Activated CD4-positive, alpha-beta memory T cell treated with anti-CD3 and anti-CD28 coated beads for 36 hours (primary cell): ENCODE measurements at regions not wholly inside any gene's neighbourhood (a gene's known extent, or its start where the extent isn't known, plus 50 kb on each side); places are given as distances from the start of the nearest gene placed in this dataset.

Source experiments
- CTCF ChIA-PET: fragments of 350-600 bp; sonication (Branson Sonifier 250); formaldehyde crosslinking; loops from one replicate; lab custom pipeline; 2021; ENCODE audit warnings: antibody characterized with exemption, inconsistent platforms; lab: Charles Lee
- POLR2A ChIA-PET: fragments of 350-600 bp; sonication (Branson Sonifier 250); formaldehyde crosslinking; loops from one replicate; lab custom pipeline; 2021; ENCODE audit warnings: antibody characterized with exemption; lab: Charles Lee
- DNase-seq: peaks from one replicate; pipeline ENCODE4 v3.0.0-alpha.2; 2020
- H3K27ac Mint-ChIP-seq: one replicate; pipeline ENCODE4 v1.8.0; 2021; ENCODE audit warnings: mixed read lengths
- H3K27me3 Mint-ChIP-seq: one replicate; pipeline ENCODE4 v1.8.0; 2021; ENCODE audit warnings: mixed read lengths
- H3K36me3 Mint-ChIP-seq: one replicate; pipeline ENCODE4 v1.8.0; 2021; ENCODE audit warnings: mixed read lengths
- H3K4me1 Mint-ChIP-seq: one replicate; pipeline ENCODE4 v1.8.0; 2021; ENCODE audit warnings: low read depth, mixed read lengths
- H3K4me3 Mint-ChIP-seq: one replicate; pipeline ENCODE4 v1.8.0; 2021; ENCODE audit warnings: mild to moderate bottlenecking, mixed read lengths
- H3K9me3 Mint-ChIP-seq: one replicate; pipeline ENCODE4 v1.8.0; 2021; ENCODE audit warnings: mixed read lengths
- intact Hi-C: fragments of 100-400 bp; cut with micrococcal nuclease; formaldehyde crosslinking; loops from one replicate; pipeline ENCODE4 v1.15.1; 2023

DNA sequence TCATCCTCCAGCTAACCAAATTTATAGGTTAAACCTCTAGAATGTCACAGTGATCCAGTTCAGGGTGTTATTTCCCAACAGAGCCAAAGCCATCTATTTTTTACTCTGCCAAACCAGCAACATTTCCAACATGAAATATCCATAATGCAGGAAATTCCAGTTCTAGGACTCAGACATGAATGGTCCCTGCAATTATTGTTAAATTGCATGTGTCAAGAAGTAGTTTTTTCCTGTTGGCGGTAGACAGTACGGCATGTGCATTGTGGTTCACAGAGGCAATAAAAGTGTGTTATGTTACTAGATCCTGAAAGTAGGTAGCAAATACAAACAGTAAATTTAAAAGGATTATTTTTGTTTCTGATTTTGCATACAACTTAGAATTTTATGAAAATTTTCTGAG, 215.7 kb upstream of the THBS1 start:
- Mint-ChIP-seq H3K4me1 (no peaks in the 10 kb centered on the region), H3K27ac (no peak overlapping the region), H3K36me3 (no peaks in the 10 kb centered on the region), H3K9me3 (no peaks in the 10 kb centered on the region), H3K27me3 (peaks cover 8% of the 10 kb centered on the region), H3K4me3 (no peak overlapping the region)
- POLR2A ChIA-PET, result no interaction called here
- intact Hi-C loops, result no loop called here
- DNase-seq, result no peak
- CTCF ChIA-PET, result no interaction called here

DNA sequence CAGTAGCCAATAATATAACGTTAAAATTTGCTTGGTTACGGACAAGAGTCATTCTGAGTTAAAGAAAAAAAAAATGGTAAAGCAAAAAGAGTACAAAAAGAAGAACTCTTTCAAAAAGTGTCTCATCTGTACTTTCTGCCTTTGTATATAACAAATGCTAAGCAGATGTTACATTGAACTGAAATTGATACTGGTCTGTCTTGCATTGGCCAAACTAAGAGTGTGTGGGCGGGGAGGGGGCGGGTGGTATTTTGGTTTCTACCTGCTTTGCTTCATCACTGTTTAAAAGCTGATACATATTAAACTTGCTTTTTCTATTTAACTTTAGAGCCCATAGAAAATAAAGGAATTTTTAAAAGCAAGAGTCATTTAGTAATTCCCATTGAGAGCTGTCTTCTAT, 215.0 kb upstream of the THBS1 start:
- intact Hi-C loops, result no loop called here
- H3K36me3 Mint-ChIP-seq, result no peaks in the 10 kb centered on the region
- H3K27me3 Mint-ChIP-seq, result peaks cover 8% of the 10 kb centered on the region
- no peak for DNase-seq
- ChIA-PET CTCF (no interaction called here), POLR2A (no interaction called here)
- no peak overlapping the region for H3K27ac Mint-ChIP-seq
- H3K4me3 Mint-ChIP-seq, result no peak overlapping the region
- H3K4me1 Mint-ChIP-seq, result no peaks in the 10 kb centered on the region
- peaks cover 1% of the 10 kb centered on the region for H3K9me3 Mint-ChIP-seq

- ChIA-PET CTCF (no interaction called here), POLR2A (no interaction called here)
- H3K27ac Mint-ChIP-seq, result no peak overlapping the region
- peaks cover 9% of the 10 kb centered on the region for H3K27me3 Mint-ChIP-seq
- no peak overlapping the region for H3K4me3 Mint-ChIP-seq
- no peak for DNase-seq
- H3K36me3 Mint-ChIP-seq, result peaks cover 1% of the 10 kb centered on the region
- peaks cover 13% of the 10 kb centered on the region for H3K9me3 Mint-ChIP-seq
- intact Hi-C loops, result no loop called here
- H3K4me1 Mint-ChIP-seq, result no peaks in the 10 kb centered on the region
Measured at GRCh38 chr15:39367596-39367995, 213.3 kb upstream of the THBS1 start.

DNA sequence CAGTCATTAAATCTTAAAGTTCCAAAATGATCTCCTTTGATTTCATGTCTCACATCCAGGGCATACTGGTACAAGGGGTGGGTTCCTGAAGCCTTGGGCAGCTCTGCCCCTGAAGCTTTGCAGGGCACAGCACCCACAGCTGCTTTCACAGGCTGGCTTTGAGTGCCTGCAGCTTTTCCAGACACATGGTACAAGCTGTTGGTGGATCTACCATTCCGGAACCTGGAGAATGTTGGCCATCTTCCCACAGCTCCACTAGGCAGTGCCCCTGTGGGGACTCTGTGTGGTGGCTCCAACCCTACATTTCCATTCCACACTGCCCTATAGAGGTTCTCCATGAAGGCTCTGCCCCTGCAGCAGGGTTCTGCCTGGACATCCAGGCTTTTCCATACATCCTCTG, 211.1 kb upstream of the THBS1 start:
- CTCF ChIA-PET, result no interaction called here
- DNase-seq, result no peak
- POLR2A ChIA-PET, result no interaction called here
- Mint-ChIP-seq H3K9me3 (peaks cover 13% of the 10 kb centered on the region), H3K36me3 (peaks cover 1% of the 10 kb centered on the region), H3K27me3 (peaks cover 11% of the 10 kb centered on the region), H3K27ac (no peak overlapping the region), H3K4me3 (no peak overlapping the region), H3K4me1 (no peaks in the 10 kb centered on the region)
- intact Hi-C loops, result no loop called here

GRCh38 chr15:39376371-39376909, 204.4 kb upstream of the THBS1 start:
- H3K9me3 Mint-ChIP-seq, result peaks cover 9% of the 10 kb centered on the region
- H3K36me3 Mint-ChIP-seq, result peaks cover 1% of the 10 kb centered on the region
- H3K27me3 Mint-ChIP-seq, result peaks cover 15% of the 10 kb centered on the region
- H3K4me3 Mint-ChIP-seq, result no peak overlapping the region
- POLR2A ChIA-PET, result no interaction called here
- DNase-seq, result no peak
- no peak overlapping the region for H3K27ac Mint-ChIP-seq
- CTCF ChIA-PET, result no interaction called here
- intact Hi-C loops, result no loop called here
- H3K4me1 Mint-ChIP-seq, result no peaks in the 10 kb centered on the region

- Mint-ChIP-seq H3K27me3 (peaks cover 9% of the 10 kb centered on the region), H3K4me3 (no peak overlapping the region), H3K4me1 (no peaks in the 10 kb centered on the region), H3K27ac (no peak overlapping the region), H3K36me3 (no peaks in the 10 kb centered on the region), H3K9me3 (no peaks in the 10 kb centered on the region)
- intact Hi-C loops, result no loop called here
- no peak for DNase-seq
- ChIA-PET POLR2A (no interaction called here), CTCF (interaction anchor here (0.6 kb wide), 1 partner anchor 567 kb away, joined by 3 read pairs; no protein-coding TSS in a partner anchor)
Measured at GRCh38 chr15:39381517-39381916, 199.4 kb upstream of the THBS1 start.

GRCh38 chr15:39388118-39388517, 192.8 kb upstream of the THBS1 start:
- Mint-ChIP-seq H3K9me3 (no peaks in the 10 kb centered on the region), H3K27ac (no peak overlapping the region), H3K4me1 (no peaks in the 10 kb centered on the region), H3K4me3 (no peak overlapping the region), H3K27me3 (peaks cover 7% of the 10 kb centered on the region), H3K36me3 (no peaks in the 10 kb centered on the region)
- ChIA-PET CTCF (no interaction called here), POLR2A (no interaction called here)
- no peak for DNase-seq
- intact Hi-C loops, result no loop called here

DNA sequence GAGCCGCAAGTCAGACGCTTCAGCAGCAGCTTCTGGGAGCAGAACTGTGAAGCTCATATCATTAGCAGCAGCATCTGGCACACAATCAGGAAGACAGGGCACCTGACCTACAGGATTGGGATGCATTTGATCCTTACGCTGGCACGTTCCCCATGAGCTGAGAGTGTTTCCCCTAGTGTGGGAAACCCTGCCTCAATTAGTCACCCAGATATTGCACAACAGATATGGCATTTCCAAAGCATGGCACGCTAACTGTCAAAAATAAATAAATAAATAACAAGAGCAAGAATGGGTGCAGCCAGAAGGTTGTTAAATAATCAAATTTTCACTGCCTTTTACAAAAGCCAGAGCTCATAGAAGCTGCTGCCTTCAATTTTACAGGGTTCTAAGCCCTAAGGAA, 189.6 kb upstream of the THBS1 start:
- Mint-ChIP-seq H3K36me3 (no peaks in the 10 kb centered on the region), H3K4me1 (no peaks in the 10 kb centered on the region), H3K4me3 (no peak overlapping the region), H3K9me3 (no peaks in the 10 kb centered on the region), H3K27me3 (peaks cover 12% of the 10 kb centered on the region), H3K27ac (no peak overlapping the region)
- no peak for DNase-seq
- CTCF ChIA-PET, result no interaction called here
- intact Hi-C loops, result no loop called here
- POLR2A ChIA-PET, result no interaction called here

DNA sequence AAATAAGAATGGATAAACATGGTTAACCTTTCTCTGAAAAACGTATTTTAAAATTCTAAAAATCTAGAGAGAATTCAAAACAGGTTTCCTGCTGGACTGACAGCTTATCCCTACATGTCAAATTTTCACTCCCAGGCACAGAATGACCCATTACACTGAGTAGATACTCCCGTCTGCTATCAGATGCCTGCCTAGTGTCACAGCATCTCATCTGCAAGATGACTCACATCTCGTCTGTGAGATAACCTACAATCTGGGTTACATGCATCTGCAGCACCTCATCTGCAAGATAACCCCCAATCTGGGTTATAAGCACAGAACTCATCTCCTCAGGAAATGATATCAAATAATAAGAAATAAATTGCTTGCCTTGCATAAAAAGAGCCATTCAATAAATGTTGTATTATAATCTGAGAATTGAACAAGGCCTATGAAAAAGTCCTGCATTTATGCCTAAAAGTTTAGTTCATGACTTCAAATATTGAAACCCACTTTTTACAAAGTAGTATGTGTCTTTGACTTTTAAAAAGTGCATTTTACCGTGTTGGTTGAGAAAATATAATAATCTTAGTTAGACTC, 188.3 kb upstream of the THBS1 start:
- ChIA-PET CTCF (no interaction called here), POLR2A (no interaction called here)
- Mint-ChIP-seq H3K4me3 (no peak overlapping the region), H3K9me3 (no peaks in the 10 kb centered on the region), H3K36me3 (no peaks in the 10 kb centered on the region), H3K27ac (no peak overlapping the region), H3K4me1 (no peaks in the 10 kb centered on the region), H3K27me3 (peaks cover 12% of the 10 kb centered on the region)
- intact Hi-C loops, result no loop called here
- no peak for DNase-seq

- POLR2A ChIA-PET, result no interaction called here
- Mint-ChIP-seq H3K4me1 (no peaks in the 10 kb centered on the region), H3K36me3 (no peaks in the 10 kb centered on the region), H3K4me3 (no peak overlapping the region), H3K27me3 (peaks cover 12% of the 10 kb centered on the region), H3K9me3 (no peaks in the 10 kb centered on the region), H3K27ac (no peak overlapping the region)
- intact Hi-C loops, result no loop called here
- DNase-seq, result no peak
- CTCF ChIA-PET, result no interaction called here
Measured at GRCh38 chr15:39393575-39394335, 187.1 kb upstream of the THBS1 start.

- H3K9me3 Mint-ChIP-seq, result no peaks in the 10 kb centered on the region
- H3K36me3 Mint-ChIP-seq, result no peaks in the 10 kb centered on the region
- no peak for DNase-seq
- no peaks in the 10 kb centered on the region for H3K4me1 Mint-ChIP-seq
- H3K4me3 Mint-ChIP-seq, result no peak overlapping the region
- intact Hi-C loops, result no loop called here
- H3K27ac Mint-ChIP-seq, result no peak overlapping the region
- ChIA-PET POLR2A (no interaction called here), CTCF (no interaction called here)
- H3K27me3 Mint-ChIP-seq, result peaks cover 10% of the 10 kb centered on the region
Measured at GRCh38 chr15:39394496-39394895, 186.4 kb upstream of the THBS1 start.

DNA sequence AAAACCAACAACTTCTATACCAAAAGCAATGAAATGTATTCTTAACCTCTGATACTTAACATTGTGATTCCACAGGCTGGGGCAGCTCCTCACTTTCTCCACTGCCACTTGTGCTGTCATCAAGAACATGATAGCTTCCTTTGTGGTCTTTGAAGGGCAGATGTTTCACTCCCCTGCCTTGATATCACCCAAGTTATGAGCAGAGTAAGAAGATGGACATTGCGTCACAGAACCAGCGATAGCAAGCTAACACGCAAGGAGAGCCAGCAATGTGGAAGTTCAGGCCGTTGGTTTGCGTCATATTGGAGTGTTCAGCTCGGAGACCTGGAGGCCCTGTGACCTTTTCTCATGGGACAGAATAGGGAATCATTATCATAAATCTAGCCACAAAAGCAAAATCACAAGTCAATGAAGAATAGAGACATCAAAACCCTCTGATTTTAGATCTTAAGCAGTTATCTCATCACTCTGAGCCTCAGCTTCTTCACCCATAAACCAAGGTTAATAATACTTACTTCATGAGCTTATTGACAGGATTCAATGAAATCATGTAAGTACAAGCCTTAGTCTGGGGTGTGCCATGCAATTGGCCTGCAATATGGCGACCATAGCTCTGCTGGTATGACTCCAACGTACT, 183.8 kb upstream of the THBS1 start:
- CTCF ChIA-PET, result interaction anchor here (1.1 kb wide), 1 partner anchor 183 kb away, joined by 3 read pairs; no protein-coding TSS in a partner anchor
- H3K4me1 Mint-ChIP-seq, result no peaks in the 10 kb centered on the region
- H3K27ac Mint-ChIP-seq, result no peak overlapping the region
- POLR2A ChIA-PET, result no interaction called here
- H3K27me3 Mint-ChIP-seq, result peaks cover 6% of the 10 kb centered on the region
- H3K36me3 Mint-ChIP-seq, result no peaks in the 10 kb centered on the region
- H3K9me3 Mint-ChIP-seq, result no peaks in the 10 kb centered on the region
- DNase-seq, result no peak
- intact Hi-C loops, result no loop called here
- no peak overlapping the region for H3K4me3 Mint-ChIP-seq
